Stimulated activated CD4-positive, alpha-beta T cell treated with anti-CD3 and anti-CD28 coated beads, Interleukin-2, amount 100 ng/mL, for 24 hours (primary cell): ENCODE measurements at regions not wholly inside any gene's neighbourhood (a gene's known extent, or its start where the extent isn't known, plus 50 kb on each side); places are given as distances from the start of the nearest gene placed in this dataset.
A peak's percentile ranks its signal among the peaks of the same experiment; 100 is the strongest.

Experiments
- DNase-seq, 2 donors: peaks; one replicate each; pipeline ENCODE4 v3.0.0-alpha.2; 2020

DNA sequence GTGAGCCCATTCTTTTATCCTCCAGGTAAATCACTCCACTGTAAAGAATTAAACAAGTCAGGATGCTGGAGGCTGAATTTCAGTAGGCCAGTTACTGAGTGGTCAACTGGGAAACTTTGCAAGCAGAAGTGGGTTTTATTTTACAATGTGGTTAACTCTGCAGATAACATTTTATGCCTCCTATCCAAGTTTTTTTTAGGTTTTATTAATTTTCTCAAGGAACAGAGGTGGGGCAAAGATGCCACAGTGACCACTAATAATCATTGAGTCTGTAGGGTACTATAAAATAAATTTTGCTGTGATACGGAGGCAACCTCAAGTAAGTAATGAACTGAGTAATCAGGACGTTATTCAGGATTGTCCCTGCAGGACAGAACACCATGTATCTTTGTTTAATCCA is 599.9 kb downstream of the METTL15 start:
- no peak for DNase-seq

DNA sequence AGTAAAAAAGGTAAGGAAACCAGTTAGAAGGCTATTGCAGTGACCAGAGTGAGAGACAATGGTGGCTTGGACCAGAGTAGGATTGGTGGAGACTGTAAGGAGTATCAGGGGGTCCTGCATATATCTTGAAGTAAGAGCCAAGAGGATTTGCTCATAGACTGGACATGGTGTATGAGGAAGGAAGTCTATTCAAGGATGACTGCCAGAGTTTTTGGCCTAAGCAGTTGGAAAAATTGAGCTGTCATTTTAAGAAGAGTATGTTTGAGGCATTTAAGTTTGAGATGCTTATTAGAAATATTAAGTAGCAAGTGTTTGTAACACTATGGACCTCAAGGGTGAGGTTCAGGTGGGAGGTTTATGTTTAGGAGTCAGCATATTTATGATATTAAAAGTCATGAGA is 596.6 kb downstream of the METTL15 start:
- DNase-seq, result no peak

DNA sequence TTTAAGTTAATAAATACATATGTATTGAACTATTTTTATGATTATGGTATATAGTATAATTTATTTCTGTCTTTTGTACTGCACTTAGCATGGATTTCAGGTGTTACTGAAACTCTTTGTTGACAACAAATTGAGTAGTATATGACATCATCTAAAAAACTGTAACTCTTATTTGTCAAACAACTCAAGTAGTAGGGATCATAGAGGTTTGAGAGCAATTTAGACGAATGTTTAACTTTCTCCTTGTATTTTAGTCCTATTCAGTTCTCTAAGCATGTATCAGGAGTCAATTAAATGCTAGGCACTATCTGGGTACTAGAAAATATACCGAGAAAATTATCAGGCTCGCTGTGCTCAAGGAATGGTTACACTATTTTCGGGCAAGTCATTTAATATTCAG is 595.2 kb downstream of the METTL15 start:
- DNase-seq, result no peak

DNA sequence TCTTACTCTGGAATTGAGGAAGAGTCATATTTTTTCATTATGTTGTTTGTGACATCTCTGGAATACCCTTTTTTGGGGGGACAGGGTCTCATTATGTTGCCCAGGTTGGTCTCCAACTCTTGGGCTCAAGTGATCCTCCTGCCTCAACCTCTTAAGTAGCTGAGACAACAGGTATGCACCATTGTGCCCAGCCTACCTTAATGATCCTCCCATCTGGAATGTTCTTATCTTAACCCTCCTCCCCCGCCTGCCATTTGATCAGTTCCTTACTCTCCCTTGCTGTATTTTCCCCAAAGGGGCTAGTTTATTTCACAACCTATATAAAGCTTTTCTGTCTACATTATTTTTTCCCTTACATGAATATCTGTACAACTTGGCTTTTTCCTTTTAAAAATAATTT is 594.7 kb downstream of the METTL15 start:
- no peak for DNase-seq

DNA sequence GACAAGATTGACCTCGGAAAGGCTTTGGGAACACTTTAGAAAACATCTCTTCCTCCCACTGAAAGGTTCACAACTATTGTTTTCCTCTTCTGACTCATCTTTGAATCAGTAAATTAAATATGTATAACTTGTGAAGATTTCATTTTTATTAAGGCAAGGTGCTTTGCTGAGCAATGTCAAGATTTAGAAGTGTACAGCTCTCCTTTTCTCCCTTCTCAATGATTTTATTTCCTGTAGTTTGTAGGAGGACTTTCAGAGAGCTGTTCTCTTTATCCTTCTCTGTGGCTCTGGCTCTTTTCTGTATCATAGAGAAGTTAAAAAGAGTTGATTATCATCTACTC is 594.2 kb downstream of the METTL15 start:
- DNase-seq, result no peak

DNA sequence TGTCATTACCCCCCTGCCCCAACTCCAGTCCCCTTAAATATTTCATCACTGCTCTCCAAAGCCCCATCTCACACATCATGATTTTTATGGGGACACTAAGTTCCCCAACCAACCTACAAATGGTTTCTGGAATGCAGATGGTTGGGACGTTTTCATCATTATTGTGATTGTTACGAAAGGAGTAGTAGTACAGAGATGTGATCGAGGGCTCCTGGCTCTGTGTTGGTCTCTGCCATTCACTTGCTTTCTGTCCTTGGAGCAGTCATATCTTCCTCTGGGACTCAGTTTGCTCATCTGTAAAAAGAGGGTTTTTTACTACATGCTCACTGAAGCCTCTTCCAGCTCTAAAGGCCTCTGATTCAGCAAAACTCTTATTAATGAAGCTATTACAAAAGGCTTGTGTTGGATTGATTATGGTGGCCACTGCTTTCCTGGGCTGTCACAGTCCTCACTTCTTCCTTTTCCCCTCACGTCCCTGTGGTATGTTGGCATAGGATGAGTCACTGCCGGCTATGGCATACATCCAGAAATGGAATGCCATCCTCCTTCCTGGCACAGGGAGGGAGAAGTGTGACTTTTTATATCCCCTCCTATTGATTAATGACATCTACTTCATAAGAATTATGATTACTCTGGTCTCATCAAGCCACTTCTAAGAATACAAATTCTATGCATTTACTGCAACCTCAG is 593.7 kb downstream of the METTL15 start:
- no peak for DNase-seq

DNA sequence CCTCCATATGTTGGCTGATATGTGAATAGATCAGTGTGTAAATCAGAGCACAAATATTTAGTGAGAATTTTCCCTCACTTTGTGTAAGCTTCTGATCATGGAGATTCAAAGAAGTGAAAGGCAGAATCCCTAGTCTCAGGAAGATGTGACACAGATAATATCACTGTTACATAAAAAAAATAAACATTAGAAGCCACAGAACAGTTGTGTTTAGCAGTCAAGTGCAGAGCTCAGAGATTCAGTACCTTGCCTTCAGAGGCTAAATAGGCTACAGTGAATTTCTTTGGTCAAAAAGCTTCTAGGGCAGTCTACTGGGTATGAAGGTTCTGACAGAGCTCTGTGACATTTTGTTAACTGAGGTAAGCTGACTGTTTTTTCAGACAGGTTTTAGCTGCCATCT is 591.5 kb downstream of the METTL15 start:
- no peak for DNase-seq

DNA sequence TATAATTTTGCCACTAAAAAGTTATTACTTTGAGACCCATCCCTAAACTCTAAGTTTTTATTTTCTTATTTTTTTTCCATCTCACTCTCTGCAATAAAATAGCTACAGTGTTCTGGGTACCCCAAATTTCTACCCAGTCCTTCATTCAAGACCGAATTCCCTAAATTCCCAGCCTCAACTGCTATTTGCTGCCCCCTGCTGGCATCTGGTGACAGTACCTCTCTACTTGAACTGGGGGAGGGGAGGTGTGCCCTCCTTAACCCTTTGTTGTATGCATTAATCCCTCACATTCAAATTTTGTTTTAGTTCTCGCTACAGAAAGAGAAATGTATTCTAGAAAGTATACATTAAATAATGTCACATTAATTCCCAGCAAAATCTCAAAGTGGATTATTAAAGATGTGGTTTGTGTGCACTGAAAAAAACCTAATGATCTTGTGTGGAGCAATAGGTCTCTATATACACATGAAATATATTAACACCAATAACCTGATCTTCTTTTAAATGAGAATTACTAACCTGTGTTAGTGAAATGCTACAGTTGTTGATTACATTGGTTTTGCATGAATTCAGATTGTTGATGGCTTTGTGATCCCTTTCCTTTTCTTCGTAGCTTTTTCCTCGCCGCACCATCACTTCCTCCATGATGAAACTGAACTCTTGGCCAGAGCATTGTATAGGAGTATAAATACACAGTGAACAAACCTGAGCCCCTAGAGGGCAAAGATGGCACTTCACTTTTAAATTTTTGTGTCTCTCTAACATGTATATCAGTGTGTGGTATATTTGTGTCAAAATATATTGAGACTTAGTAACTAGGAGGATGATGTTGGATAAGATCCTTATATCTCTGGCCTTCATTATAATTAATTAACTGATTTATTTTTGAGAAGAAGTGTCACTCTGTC is 590.0 kb downstream of the METTL15 start:
- peak; percentile 18 to 35 for DNase-seq

DNA sequence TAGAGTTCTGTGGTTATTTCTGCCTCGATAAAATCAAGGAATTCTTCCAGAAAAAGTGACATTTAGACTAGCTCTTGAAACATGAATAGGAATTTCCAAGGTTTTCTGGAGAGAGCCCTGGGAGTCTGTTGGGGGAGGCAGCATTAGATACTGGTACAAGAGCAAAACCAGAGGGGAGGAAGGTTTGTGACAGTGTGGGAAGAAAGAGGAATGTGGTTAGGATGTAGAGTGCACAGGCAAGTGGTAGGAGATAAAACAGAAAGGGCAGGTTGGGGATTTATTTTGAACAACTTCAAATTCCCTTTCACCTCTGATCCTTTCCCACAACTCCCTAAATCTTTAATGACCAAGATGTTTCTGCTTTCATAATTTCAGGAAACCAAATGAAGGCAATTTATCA is 588.4 kb downstream of the METTL15 start:
- no peak for DNase-seq

DNA sequence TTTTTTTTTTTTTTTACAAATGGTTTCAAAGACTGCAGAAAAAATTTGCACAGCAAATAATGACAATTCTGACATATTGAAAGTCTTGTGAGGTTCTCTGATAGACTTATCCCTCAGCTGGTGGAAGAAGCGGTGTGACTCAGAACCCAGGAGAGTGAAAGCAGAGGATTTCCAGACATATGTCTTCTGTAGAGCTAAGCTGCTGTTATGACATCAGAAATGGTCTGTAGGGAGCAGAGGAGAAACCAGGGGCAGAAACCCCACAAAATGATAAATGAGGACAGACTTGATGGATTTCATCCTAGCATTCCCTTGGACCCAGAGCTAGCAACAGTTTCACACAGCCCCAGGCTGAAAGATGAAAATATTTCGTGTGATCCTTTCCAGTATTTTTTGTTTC is 582.6 kb downstream of the METTL15 start:
- no peak for DNase-seq

DNA sequence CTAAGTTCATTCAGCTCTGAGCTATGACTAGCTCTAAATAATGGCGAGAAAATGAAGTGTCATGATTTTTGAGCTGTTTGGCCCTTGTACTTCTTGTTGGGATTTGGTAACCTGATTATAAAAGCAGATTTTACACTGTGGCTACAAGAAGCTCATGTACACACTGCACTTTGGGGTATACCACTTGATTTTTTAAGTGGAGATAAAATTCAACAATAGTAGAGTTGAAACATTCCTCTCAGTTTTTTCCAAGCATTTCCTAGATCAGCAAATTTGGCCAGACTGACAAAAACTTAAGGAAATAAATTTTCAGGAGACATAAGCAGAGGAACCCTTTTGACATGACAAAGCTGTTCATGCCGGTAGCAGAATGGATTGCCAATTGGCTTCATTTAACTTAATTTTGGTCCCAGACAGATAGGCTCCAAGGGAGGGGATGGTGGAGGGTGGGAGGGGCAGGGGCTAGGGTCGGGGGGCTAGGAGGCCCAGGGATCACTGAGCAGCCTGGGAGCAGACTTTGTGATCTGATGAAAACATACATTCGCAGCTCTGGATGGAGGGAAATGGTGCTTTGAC is 575.9 kb downstream of the METTL15 start:
- DNase-seq, result no peak

DNA sequence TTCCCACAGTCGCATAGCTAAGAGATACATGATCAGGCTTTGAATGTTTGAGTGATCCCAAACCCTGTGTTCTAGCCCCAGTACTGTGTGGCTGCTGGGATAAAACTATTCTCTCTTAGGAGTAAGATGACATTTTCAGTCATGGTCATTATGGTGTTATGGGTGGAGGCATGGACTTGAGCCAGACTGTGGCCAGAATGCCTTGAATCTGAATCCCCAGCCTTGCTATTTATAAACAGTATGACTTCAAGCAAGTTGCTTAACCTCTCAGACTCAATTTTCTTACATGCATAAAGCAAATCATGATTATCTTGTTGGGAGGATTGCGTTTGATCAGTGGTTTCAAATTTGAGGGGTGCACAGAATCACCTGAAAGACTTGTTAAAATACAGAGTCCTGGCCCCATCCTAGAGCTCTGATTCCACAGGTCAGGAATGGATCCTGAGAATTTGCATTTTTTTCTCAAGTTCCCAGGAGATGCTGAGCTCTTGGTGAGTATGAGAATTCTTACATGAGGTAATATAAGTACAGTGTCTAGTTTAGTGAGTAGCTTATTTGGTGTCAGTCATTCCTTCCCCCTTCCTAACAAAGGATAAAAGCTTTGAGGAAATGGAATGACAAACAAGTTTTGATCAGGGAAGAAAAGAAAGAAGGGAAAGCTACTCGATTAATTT is 571.7 kb downstream of the METTL15 start:
- DNase-seq, result no peak

DNA sequence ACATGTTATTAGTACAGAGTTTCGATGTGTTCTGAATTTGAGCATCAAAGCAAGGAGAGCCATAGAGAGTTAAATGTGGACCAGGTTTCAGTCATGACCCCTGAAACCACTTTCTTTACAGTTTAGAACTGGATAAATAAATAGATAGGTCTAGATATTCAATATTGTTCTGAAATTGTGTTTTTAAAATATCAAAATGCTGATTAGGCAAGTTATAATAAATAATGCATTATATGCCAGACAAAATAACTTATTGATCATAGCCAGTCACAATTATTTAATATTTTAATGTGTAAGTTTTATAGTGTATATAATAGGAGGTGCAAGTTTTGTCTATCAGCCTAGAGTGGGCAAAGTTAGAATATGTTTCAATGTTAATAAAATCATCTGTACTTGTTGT is 569.5 kb downstream of the METTL15 start:
- DNase-seq, result no peak

DNA sequence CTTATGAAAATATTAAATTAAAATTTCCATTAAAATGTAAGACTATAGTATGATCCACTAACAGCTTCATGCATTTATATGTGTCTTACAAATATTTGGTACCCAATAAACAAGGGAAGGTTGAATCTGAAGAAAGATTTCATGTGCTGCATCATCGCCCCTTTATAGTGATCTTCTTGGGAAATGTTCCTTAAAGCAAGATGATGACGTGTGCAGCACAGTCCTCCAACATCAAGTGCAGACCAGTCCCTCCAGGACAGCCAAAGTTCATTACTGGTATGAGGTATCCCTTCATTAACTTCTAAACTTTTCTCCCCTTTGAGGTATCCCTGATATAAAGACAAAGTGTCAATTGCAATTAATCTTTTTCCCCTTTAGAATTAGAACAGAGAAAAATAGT is 567.0 kb downstream of the METTL15 start:
- DNase-seq, result no peak

DNA sequence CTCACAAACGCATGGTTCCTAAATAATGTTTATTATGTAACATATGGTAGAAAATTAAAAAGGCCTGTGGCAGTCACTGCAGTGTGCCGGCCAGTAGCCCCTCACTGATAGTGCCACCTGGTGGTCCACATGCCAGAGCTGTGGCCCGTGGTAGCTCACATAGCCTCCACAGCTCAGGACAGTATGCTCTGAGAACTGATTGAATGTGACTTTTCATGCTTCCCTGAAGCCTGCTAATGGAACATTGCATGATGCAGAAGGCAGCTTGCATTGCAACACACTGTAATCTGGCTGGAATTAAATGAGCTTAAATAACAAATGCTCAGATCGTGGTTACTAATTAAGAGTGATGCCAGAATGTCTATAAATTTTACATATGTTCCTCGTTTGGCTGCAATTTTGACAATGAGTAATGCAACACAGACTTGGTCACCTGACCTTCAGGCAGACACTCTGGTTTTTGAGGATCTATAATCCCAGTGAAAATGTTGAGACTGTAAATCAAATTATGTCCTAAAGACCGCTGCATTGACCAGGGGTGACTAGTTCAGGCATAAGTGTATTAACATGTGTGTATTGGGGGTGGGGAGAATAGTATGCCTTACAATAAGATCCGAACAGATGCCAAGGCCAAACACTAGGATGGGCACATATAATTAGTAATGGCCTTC is 566.4 kb downstream of the METTL15 start:
- DNase-seq, result peak in 1 of 2 donors; percentile 6

DNA sequence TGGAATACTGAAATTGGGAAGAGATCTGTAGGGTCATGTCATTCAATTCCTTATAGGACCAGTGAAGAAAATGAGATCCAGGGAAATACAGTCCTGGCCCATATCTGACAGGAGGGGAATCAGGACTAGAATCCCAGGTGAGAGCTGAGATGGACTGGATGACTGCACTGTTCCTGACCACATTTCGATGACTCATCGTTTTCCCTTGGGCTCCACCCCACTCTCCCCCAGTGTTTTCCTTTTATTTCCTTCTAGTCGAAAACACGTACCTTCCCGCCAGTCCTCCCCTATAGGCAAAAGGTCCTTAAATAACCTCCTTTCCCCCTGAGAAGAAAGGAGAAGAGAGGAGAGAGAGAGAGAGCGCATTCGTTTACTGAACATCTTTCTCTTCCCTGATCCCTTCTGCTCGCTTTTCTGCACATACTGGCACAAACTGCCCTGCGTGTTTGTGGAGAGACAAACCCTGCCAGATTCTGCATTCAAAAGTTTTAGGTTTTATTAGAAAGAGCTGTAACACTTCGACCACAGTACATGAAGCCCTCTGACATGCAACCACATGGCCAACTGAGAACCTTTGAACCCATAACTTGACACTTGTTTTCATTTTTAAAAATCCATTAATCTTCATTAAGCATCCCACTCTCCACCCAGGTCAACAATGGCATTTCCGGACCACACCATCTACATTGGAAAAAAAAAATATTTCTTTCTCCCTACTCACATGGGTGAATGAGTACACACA is 565.7 kb downstream of the METTL15 start:
- DNase-seq, result no peak

DNA sequence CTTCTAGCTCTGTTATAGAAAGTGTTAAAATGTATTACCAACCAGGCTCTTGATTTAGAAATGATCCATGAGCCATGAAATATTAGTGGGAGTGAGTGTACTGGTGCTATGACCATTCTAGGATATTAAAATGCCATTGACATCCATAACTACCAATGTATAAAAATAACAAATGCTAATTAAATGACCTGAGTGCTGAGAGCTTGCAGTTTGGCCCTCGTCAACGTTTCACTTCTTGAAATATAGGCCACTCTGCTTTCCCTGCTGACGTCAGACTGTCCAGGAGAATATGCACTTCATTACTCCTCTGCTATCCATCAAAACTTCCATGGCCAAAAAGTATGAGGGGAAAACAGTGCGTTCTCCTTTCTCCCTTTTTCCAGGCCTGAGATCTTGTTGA is 563.1 kb downstream of the METTL15 start:
- no peak for DNase-seq

DNA sequence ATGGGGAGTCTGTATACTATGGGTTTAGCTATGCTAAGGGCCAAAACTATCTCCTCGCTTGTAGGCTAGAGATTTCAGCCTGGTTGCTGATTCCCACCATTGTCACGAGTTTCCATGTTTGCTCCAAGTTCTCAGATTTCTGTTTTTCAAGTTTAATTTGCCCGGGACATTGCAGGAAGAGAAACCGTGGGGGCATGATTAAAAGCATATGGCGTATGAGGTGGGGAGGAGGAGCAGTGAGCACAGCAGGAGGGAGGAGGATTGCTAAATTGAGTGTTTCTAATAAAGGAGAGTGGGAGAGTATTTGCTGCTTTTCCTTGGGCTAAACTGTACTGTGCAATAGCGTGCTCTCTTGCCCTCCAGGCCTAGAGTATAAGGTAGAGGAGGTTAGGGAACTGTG is 558.4 kb downstream of the METTL15 start:
- no peak for DNase-seq

DNA sequence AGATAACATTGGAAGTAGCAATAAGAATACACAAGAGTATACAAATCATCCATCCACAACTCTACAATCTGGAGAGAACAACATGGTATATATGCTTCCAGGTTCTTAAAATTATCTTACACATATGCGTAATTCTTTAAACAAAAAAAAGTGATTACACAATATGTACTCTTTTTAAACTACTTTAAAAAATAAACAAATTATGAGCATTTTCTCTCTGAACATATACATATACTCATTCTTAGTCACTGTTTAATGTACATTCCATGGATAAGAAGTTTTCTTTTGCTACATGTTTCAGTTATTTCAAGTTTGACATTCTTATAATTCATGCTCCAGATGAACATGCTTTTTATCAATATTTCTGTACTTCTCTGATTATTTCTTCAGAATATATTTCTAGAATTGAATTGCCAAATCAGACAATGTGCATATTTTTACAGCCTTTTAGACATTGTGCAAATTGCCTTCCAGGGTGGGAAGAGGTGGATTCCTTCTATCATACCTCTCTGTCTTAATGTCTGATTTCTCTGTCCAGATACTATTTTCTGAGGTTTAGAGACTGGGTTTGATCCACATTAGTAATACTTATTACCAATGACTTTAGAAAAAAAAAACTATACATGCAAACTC is 551.6 kb downstream of the METTL15 start:
- DNase-seq, result no peak

DNA sequence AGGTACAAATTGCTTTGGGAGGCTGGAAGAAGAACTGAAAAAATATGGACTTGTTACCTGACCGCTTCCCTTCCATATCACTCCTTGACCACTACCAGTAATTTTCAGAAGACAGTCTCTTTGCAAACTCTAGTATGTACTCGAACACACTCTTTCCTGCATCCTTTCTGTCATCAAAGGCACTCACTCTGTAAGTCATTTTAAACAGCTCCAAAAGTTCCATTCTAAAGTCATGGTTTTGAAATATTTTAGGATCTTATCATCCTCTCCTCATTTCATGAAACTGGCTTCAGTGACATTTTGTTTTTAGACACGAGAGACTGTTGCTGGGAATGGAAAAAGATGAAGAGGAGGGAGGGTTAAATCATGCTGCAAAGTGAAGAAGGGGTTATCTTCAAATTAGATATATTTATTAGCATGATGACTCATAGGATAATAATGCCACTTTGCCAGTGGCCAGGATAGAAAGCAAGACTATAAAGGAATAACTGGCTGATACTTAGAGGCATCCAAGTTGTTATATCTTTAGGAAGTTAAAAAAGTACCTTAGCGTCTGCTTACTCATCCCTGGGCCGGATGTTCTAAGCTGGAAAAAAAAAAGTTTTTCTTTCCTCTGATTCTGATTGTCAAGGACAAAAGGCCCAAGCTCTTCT is 549.3 kb downstream of the METTL15 start:
- DNase-seq, result no peak

DNA sequence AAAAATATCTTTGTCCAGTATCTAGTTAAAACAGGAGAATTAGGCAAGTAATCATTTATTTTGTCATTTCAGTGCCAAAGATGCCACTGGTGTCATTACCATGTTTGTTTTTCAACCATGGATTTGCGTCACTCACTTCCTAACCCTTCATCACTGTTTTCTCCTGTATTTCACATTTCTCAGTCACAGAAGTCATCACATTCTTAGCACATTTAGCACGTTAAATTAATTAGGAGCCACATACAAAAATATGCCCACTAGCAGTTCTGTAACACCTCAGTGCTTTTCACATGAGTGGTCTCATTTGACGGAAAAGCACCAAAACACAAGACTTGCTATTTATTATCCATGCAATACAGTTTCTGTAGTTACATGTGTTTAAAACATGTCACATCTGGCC is 546.0 kb downstream of the METTL15 start:
- no peak for DNase-seq
